ENCODE measurements at regions not wholly inside any gene's neighbourhood (a gene's known extent, or its start where the extent isn't known, plus 50 kb on each side); places are given as distances from the start of the nearest gene placed in this dataset.

DNA sequence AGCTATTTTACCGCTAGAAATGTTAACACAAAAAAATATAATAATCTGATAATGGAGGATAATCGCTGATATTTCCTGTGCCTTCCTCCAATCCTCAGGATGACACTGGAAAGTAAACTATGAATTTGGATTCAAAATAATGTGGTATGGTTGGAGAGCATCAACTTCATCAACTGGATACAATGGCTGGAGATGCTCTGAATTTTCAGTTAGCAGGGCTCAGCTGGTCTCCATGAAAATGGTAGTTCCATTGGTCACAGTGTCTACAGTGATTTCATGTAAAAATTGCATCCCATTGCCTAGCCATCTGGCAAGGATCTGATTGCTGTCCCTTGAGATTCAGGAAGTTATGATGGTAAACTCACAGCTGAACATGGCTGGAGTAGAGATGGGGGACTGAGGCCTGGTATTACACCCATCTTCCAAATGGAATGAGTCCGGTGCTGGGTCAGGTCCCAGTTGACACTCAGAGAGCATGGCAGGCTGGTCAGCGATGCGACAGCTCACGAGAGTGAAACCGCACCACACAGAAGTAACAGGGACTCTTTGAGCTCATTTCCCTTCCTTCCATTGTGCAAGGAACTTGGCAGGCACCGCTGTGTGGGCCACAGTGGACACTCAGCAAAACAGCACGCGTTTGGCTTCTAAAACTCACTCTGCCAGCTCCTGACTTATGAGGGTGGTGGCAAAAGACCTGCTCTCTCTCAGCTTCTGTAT, 142.4 kb upstream of the TNFAIP3 start:
- TF ChIP-seq, protein P1, sequence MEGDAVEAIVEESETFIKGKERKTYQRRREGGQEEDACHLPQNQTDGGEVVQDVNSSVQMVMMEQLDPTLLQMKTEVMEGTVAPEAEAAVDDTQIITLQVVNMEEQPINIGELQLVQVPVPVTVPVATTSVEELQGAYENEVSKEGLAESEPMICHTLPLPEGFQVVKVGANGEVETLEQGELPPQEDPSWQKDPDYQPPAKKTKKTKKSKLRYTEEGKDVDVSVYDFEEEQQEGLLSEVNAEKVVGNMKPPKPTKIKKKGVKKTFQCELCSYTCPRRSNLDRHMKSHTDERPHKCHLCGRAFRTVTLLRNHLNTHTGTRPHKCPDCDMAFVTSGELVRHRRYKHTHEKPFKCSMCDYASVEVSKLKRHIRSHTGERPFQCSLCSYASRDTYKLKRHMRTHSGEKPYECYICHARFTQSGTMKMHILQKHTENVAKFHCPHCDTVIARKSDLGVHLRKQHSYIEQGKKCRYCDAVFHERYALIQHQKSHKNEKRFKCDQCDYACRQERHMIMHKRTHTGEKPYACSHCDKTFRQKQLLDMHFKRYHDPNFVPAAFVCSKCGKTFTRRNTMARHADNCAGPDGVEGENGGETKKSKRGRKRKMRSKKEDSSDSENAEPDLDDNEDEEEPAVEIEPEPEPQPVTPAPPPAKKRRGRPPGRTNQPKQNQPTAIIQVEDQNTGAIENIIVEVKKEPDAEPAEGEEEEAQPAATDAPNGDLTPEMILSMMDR (IDR thresholded peaks at IDR 0.05; ENCODE audit: borderline replicate concordance, control extremely low read depth, extremely low read depth, insufficient read depth, missing control alignments) = no peak
- in situ Hi-C loops (cut with MboI; ENCODE audit: low sequenced_read_pairs, unreplicated experiment) = loop anchor here (25.0 kb wide), 1 partner anchor 388 kb away; the partner anchor contains the start of gene PERP
- no peak for DNase-seq (ENCODE audit: low spot score)

DNA sequence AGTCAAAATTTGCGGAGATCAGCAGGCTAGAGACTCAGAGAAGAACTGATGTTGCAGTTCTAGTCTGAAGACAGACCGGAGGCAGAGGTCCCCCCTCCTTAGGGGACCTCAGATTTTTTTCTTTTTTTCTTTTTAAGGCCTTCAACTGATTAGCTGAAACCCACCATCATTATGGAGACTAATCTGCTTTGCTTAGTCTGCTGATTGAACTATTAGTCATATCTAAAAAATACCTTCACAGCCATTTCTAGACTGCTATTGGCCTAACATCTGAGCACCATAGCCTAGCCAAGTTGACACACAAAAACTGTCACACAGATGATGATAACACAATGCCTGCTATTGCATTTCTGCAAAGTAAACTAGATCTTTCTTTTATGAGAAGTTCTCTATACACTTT, 141.1 kb upstream of the TNFAIP3 start:
- in situ Hi-C loops (cut with MboI; ENCODE audit: low sequenced_read_pairs, unreplicated experiment) = no loop called here
- no peak for DNase-seq (ENCODE audit: low spot score)
- TF ChIP-seq, protein P1 (IDR thresholded peaks at IDR 0.05; ENCODE audit: borderline replicate concordance, control extremely low read depth, extremely low read depth, insufficient read depth, missing control alignments) = no peak

DNA sequence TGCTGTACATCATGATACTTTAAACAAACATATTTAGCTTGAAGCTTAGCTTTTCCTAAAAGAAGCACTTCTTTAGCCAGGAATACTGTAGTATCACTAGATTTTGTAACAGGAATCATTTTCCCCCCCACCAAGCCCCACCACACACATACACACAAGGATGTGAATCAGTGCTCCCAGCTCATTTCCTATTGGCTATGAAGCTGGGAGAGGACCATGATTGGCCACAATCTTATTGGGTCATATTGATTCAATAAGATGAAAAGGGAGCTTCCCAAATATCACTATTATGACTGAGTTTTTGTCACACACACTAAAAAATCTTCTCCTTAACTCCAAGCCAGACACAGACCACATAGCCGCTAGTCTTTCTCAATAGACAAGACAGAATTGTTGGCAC, 140.5 kb upstream of the TNFAIP3 start:
- in situ Hi-C loops (cut with MboI; ENCODE audit: low sequenced_read_pairs, unreplicated experiment) = no loop called here
- TF ChIP-seq, protein P1 (IDR thresholded peaks at IDR 0.05; ENCODE audit: borderline replicate concordance, control extremely low read depth, extremely low read depth, insufficient read depth, missing control alignments) = no peak
- DNase-seq (ENCODE audit: low spot score) = no peak

DNA sequence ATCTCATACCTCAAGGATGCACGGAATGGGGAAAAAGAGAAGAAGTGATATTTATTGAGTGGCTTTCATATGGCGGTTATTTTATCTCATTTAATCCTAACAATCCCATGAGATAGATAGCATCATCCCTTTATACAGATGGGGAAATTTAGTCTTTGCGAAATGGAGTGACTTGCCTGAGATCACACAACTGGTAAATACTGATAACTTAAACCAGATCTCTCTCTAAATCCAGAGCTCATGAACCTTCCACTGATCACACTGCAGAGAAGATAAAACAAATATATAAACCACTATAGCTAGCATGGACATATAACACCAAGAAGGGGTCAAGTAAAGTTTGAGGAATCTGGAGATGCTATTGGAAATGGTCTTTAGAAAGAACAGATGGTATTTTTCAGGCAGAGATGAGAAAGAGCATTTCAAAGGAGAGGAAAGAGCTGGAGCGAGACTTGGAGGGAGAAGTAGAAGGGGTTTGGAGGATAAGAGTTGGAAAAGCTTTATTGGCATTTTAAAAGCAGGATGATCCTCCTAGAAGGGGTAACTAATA, 139.8 kb upstream of the TNFAIP3 start:
- TF ChIP-seq, protein P1 (IDR thresholded peaks at IDR 0.05; ENCODE audit: borderline replicate concordance, control extremely low read depth, extremely low read depth, insufficient read depth, missing control alignments) = no peak
- DNase-seq (ENCODE audit: low spot score) = no peak
- in situ Hi-C loops (cut with MboI; ENCODE audit: low sequenced_read_pairs, unreplicated experiment) = no loop called here

DNA sequence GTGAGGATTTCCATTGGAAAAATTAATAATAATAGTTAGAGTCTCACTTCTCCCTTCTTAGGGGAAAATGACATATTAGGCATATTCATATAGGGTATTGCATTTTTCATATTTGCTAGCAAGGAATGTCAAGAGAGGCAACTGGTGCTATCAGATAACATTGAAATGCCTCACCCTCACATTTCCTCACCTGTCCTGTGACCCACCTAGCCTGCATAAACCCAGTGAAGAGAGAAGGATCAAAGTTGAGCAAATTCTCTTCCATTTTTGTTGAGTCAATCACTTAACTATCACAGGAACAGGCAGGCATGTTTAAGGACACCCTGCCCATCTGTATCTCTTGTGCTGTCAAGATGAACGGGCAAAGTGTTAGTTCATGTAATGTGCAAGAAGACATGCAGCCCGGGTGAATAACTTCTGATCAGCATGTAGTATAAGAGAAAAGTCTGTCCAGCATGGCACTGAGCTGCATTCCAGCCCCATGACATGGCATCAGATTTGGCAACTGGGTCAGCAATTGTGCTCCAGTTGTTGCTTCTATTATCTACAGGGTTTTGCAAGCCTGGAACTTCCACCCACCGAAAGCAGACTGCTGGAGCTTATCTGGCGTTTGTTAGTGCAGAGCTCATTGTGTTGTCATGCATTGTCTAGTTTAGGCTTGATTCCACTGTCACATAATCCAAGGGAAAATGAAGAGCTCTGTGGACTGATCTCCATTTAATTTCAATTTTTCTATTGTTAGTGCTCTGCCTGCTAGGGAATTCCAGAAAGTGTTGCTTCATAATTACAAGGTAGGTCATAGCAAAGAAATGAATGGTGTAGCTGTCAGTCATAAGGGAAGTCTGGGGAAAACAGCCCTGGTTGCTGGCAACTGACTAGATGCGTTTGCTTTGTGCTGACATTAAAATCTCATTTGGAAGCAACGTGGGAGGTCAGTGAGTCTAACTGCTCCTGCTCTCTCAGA, 138.4 kb upstream of the TNFAIP3 start:
- in situ Hi-C loops (cut with MboI; ENCODE audit: low sequenced_read_pairs, unreplicated experiment) = no loop called here
- DNase-seq (ENCODE audit: low spot score) = no peak
- TF ChIP-seq, protein P1 (IDR thresholded peaks at IDR 0.05; ENCODE audit: borderline replicate concordance, control extremely low read depth, extremely low read depth, insufficient read depth, missing control alignments) = no peak

DNA sequence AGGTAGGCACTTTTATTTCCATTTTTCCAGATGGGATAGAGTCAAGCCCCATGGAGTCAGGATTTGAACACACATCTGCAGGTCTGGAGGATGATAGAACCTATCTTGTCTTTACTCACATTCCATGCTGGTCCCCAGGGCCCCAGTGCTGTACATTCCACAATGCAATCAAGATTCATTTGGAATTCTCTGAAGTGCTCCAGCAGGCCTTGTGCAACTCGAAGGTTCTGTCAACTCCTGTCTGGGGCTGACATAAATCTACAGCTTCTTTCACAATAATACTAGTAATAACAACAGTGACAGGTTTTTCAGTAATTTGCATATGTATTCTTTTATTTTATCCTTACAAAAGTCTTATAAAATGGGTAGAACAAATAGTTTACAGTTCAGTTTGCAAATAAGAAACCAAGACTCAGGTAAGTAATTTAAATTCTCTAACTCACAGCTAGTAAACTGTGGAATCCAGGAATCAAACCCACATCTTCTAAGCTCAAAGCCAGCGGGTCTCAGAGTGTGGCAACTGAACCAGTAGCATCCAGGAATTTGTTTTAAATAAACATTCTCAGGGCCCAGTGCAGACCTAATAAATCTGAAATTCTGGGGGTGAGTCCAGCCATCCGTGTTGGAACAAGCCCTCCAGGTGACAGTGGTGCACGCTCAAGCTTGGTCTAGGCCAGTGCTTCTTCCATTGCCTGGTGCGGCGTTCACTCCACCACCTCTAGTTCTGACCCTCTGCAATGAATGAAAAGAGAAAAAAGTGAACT, 137.0 kb upstream of the TNFAIP3 start:
- in situ Hi-C loops (cut with MboI; ENCODE audit: low sequenced_read_pairs, unreplicated experiment) = no loop called here
- TF ChIP-seq, protein P1 (IDR thresholded peaks at IDR 0.05; ENCODE audit: borderline replicate concordance, control extremely low read depth, extremely low read depth, insufficient read depth, missing control alignments) = no peak
- DNase-seq (ENCODE audit: low spot score) = no peak

All from GM13976 (cell line).